Right lobe of liver (tissue), 4 donors: ENCODE measurements at regions not wholly inside any gene's neighbourhood (a gene's known extent, or its start where the extent isn't known, plus 50 kb on each side); places are given as distances from the start of the nearest gene placed in this dataset.
A peak's percentile ranks its signal among the peaks of the same experiment; 100 is the strongest.

ENCODE experiments used
- CTCF ChIP-seq, 4 donors: fragments of 200-600 bp in 3 of 4; fragments of 450-650 bp in 1 of 4; IDR thresholded peaks; one replicate each; pipeline versions ENCODE4 v1.5.1 to v1.8.0; 2016 to 2022; ENCODE audit warnings: antibody characterized with exemption in 4 of 4, mild to moderate bottlenecking in 2 of 4
- POLR2A ChIP-seq: fragments of 450-650 bp; IDR thresholded peaks from one replicate; pipeline ENCODE4 v1.6.1; 2017; ENCODE audit warnings: antibody characterized with exemption, mild to moderate bottlenecking
- donor health status: DM: no; HTN: no; CAD: no.
- donor health status: DM: no; HTN: no; CAD: no.
- donor health status: DM: no; HTN: yes; CAD: no.

- TF ChIP-seq CTCF (IDR thresholded peaks at IDR 0.05) (peak; percentile 48 to 56 (median 49)), POLR2A (no peak)
These were observed 127.4 kb upstream of the AGR3 start for GRCh38 chr7:17009007-17009719.
